ENCODE measurements at regions not wholly inside any gene's neighbourhood (a gene's known extent, or its start where the extent isn't known, plus 50 kb on each side); places are given as distances from the start of the nearest gene placed in this dataset.

DNA sequence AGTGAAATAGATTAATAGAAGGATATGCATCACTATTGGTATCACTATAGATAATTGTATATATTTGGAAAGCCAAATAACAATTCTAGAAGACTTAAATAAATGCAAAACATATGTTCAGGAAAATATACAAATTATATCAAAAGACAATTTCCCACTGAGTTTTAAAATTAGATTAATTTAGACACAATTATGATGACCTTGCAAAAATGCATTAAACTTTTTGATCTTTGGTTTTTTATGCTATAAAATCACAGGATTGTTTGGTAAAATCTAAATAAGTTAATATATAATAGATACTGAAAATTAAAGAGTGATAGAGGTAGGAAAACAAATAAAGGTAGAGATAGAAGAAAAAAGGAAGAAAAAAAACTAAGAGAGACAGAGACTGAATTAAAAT, 2027.7 kb downstream of the MRPL39 start:
- FAIRE-seq, result no peak
- Histone ChIP-seq H3K14ac (ENCODE audit: insufficient read length) (no peak overlapping the region), H4K5ac (ENCODE audit: insufficient read length, low read depth, low read length) (no peak overlapping the region)

More for the DNA sequence above, 2027.7 kb downstream of the MRPL39 start:
- Histone ChIP-seq H4K8ac (ENCODE audit: extremely low read depth, insufficient read depth, low read length) (no peak overlapping the region), H3K4me1 (replicated peaks in 1 of 4; ENCODE audit: control insufficient read depth in 3 of 4, insufficient read depth in 4 of 4, low read length in 3 of 4) (no peaks in the 10 kb centered on the region), H2BK120ac (replicated peaks; ENCODE audit: low read depth, low read length) (no peak overlapping the region), H3K56ac (replicated peaks; ENCODE audit: insufficient read length, low read depth, low read length) (no peak overlapping the region), H3K27ac (ENCODE audit: low read depth, low read length) (no peak overlapping the region), H3K79me1 (ENCODE audit: low read depth, low read length) (no peaks in the 10 kb centered on the region), H2BK15ac (ENCODE audit: low read length) (no peak overlapping the region), H2AK5ac (ENCODE audit: low read depth, low read length) (no peak overlapping the region), H4K91ac (replicated peaks; ENCODE audit: insufficient read length, low read length) (no peak overlapping the region), H2BK5ac (ENCODE audit: low read depth, low read length) (no peak overlapping the region), H3K9ac (replicated peaks in 1 of 4; ENCODE audit: extremely low read depth in 1 of 4, low read depth in 3 of 4, low read length in 3 of 4) (no peak overlapping the region), H3K27me3 (replicated peaks in 1 of 4; ENCODE audit: control insufficient read depth in 3 of 4, extremely low read depth in 1 of 4, insufficient read depth in 3 of 4, low read length in 3 of 4) (no peaks in the 10 kb centered on the region), H3K36me3 (ENCODE audit: control insufficient read depth in 2 of 4, insufficient read depth in 4 of 4, low read length in 3 of 4) (no peaks in the 10 kb centered on the region), H2BK12ac (ENCODE audit: low read depth, low read length) (no peak overlapping the region), H4K20me1 (replicated peaks in 1 of 2; ENCODE audit: control insufficient read depth in 1 of 2, insufficient read depth in 2 of 2, low read length in 2 of 2) (no peaks in the 10 kb centered on the region), H3K9me3 (ENCODE audit: insufficient read depth in 2 of 2, low read depth in 1 of 2, low read length in 1 of 2) (no peaks in the 10 kb centered on the region), H3K18ac (ENCODE audit: extremely low read depth, low read length) (no peak overlapping the region), H3K4ac (replicated peaks; ENCODE audit: insufficient read length, low read depth, low read length) (no peak overlapping the region), H2BK20ac (ENCODE audit: low read length) (no peak overlapping the region), H3K23ac (ENCODE audit: insufficient read length) (no peak overlapping the region), H3K23me2 (ENCODE audit: low read depth, low read length) (no peaks in the 10 kb centered on the region), H2AFZ (ENCODE audit: low read length) (no peak overlapping the region; the same call in 1 of the 2 replicates), H3K4me2 (ENCODE audit: insufficient read depth in 1 of 2, low read depth in 2 of 2, low read length in 2 of 2) (no peak overlapping the region), H3K79me2 (ENCODE audit: control insufficient read depth in 1 of 2, insufficient read depth in 2 of 2, low read length in 2 of 2) (no peaks in the 10 kb centered on the region), H3K4me3 (ENCODE audit: extremely low read depth in 1 of 4, insufficient read depth in 2 of 4, low read depth in 3 of 4, low read length in 4 of 4) (no peak overlapping the region)
- TF ChIP-seq MAFK (IDR thresholded peaks at IDR 0.05; ENCODE audit: low read depth, low read length) (peak; percentile 85), SAP30 (IDR thresholded peaks at IDR 0.05; ENCODE audit: insufficient read depth, insufficient replicate concordance, low read length) (no peak), RFX5 (IDR thresholded peaks at IDR 0.05; ENCODE audit: borderline replicate concordance, low read depth, low read length) (no peak)
- DNase-seq (ENCODE audit: low read depth in 1 of 2, low spot score in 2 of 2), result no peak
- CTCF ChIA-PET (ENCODE audit: partially characterized antibody), result no interaction called here
- POLR2A ChIA-PET (ENCODE audit: partially characterized antibody), result no interaction called here
